H1 (cell line): ENCODE measurements at regions not wholly inside any gene's neighbourhood (a gene's known extent, or its start where the extent isn't known, plus 50 kb on each side); places are given as distances from the start of the nearest gene placed in this dataset.
"Not testable (repeated sequence)": the region's sequence is repeated elsewhere in the genome, so short reads cannot be mapped to it uniquely, and the experiment has no call there.

ENCODE experiments used
- CTCF ChIA-PET: fragments of 300-600 bp; sonication (Branson Sonifier 250); formaldehyde crosslinking; loops from one replicate; lab custom pipeline; 2021; ENCODE audit not compliant: partially characterized antibody; lab: Charles Lee
- POLR2A ChIA-PET: fragments of 300-600 bp; sonication (Branson Sonifier 250); formaldehyde crosslinking; loops from one replicate; lab custom pipeline; 2021; ENCODE audit warnings: inconsistent platforms; ENCODE audit not compliant: partially characterized antibody; lab: Charles Lee
- DNase-seq, 2 experiments: peaks; one replicate each; pipeline versions ENCODE4 v3.0.0 to v3.0.0-alpha.2; 2010 to 2022; ENCODE audit warnings: low spot score in 2 of 2, low read depth in 1 of 2, mixed read lengths in 1 of 2
- FAIRE-seq: peaks from 2 replicates; lab custom pipeline; 2011; peaks lifted over from hg19 to GRCh38; lab: Jason Lieb, UNC
- H2AFZ ChIP-seq: 2 replicates; pipeline ENCODE4 v1.8.1; 2012; ENCODE audit warnings: low read length, inconsistent platforms
- H2AK5ac ChIP-seq: 2 replicates; pipeline ENCODE4 v1.6.1; 2013; ENCODE audit warnings: low read depth, low read length
- H2BK120ac ChIP-seq: replicated peaks from 2 replicates; pipeline ENCODE3; 2013; ENCODE audit warnings: low read depth, low read length, inconsistent platforms
- H2BK12ac ChIP-seq: 2 replicates; pipeline ENCODE4 v1.6.1; 2013; ENCODE audit warnings: low read depth, low read length
- H2BK15ac ChIP-seq: 2 replicates; pipeline ENCODE4 v1.6.1; 2013; ENCODE audit warnings: low read length
- H2BK20ac ChIP-seq: 2 replicates; pipeline ENCODE4 v1.6.1; 2013; ENCODE audit warnings: low read length
- H2BK5ac ChIP-seq: 2 replicates; pipeline ENCODE4 v1.6.1; 2013; ENCODE audit warnings: low read depth, low read length
- H3K14ac ChIP-seq: 2 replicates; pipeline ENCODE4 v1.6.1; 2013; ENCODE audit warnings: inconsistent platforms; ENCODE audit not compliant: insufficient read length
- H3K18ac ChIP-seq: 2 replicates; pipeline ENCODE4 v1.6.1; 2013; ENCODE audit warnings: low read length; ENCODE audit errors: extremely low read depth
- H3K23ac ChIP-seq: 2 replicates; pipeline ENCODE4 v1.6.1; 2013; ENCODE audit warnings: inconsistent platforms; ENCODE audit not compliant: insufficient read length
- H3K23me2 ChIP-seq: 2 replicates; pipeline ENCODE4 v1.6.1; 2013; ENCODE audit warnings: low read depth, low read length
- H3K27ac ChIP-seq: 2 replicates; pipeline ENCODE4 v1.6.1; 2011; ENCODE audit warnings: low read depth, low read length, inconsistent platforms
- H3K27me3 ChIP-seq, 4 experiments: replicated peaks in 1 of 4; 1 replicate in 1 of 4; 2 replicates in 3 of 4; pipeline versions ENCODE4 v1.6.1 to v1.8.1; 2011 to 2013; ENCODE audit warnings: low read length in 3 of 4, mild to moderate bottlenecking in 3 of 4, inconsistent platforms in 2 of 4, mixed read lengths in 2 of 4, moderate library complexity in 1 of 4; ENCODE audit not compliant: control insufficient read depth in 3 of 4, insufficient read depth in 3 of 4; ENCODE audit errors: extremely low read depth in 1 of 4
- H3K36me3 ChIP-seq, 4 experiments: 2 replicates each; pipeline versions ENCODE4 v1.6.1 to v1.8.1; 2011 to 2013; ENCODE audit warnings: mild to moderate bottlenecking in 4 of 4, low read length in 3 of 4, moderate library complexity in 2 of 4, control low read depth in 1 of 4, inconsistent platforms in 1 of 4; ENCODE audit not compliant: insufficient read depth in 4 of 4, control insufficient read depth in 2 of 4
- H3K4ac ChIP-seq: replicated peaks from 2 replicates; pipeline ENCODE3; 2013; ENCODE audit warnings: low read length, low read depth, mixed read lengths, inconsistent platforms; ENCODE audit not compliant: insufficient read length
- H3K4me1 ChIP-seq, 4 experiments: replicated peaks in 1 of 4; 1 replicate in 1 of 4; 2 replicates in 3 of 4; pipeline versions ENCODE4 v1.6.1 to v1.8.1; 2011 to 2013; ENCODE audit warnings: low read length in 3 of 4, inconsistent platforms in 2 of 4, mixed read lengths in 1 of 4; ENCODE audit not compliant: insufficient read depth in 4 of 4, control insufficient read depth in 3 of 4
- H3K4me2 ChIP-seq, 2 experiments: 2 replicates each; pipeline versions ENCODE4 v1.6.1 to v1.8.1; 2011 to 2013; ENCODE audit warnings: low read depth in 2 of 2, low read length in 2 of 2, control low read depth in 1 of 2, inconsistent platforms in 1 of 2, mild to moderate bottlenecking in 1 of 2; ENCODE audit not compliant: insufficient read depth in 1 of 2
- H3K4me3 ChIP-seq, 4 experiments: fragments of 200-600, 300-600 bp in 1 of 4; sonication (generic), shearing (Covaris generic), sonication (Bioruptor Twin) in 1 of 4; 2 replicates each; pipeline versions ENCODE4 v1.5.1 to v1.8.1; 2011 to 2016; ENCODE audit warnings: low read length in 4 of 4, low read depth in 3 of 4, control low read depth in 2 of 4, inconsistent platforms in 2 of 4, mild to moderate bottlenecking in 2 of 4, mixed read lengths in 1 of 4, moderate library complexity in 1 of 4; ENCODE audit not compliant: insufficient read depth in 2 of 4; ENCODE audit errors: extremely low read depth in 1 of 4
- H3K56ac ChIP-seq: replicated peaks from 2 replicates; pipeline ENCODE3; 2013; ENCODE audit warnings: low read depth, mild to moderate bottlenecking, mixed read lengths, low read length, inconsistent platforms; ENCODE audit not compliant: insufficient read length
- H3K79me1 ChIP-seq: 2 replicates; pipeline ENCODE4 v1.6.1; 2013; ENCODE audit warnings: low read depth, low read length, control low read depth
- H3K79me2 ChIP-seq, 2 experiments: 2 replicates each; pipeline versions ENCODE4 v1.6.1 to v1.8.1; 2012 to 2013; ENCODE audit warnings: low read length in 2 of 2, mild to moderate bottlenecking in 2 of 2, inconsistent platforms in 1 of 2; ENCODE audit not compliant: insufficient read depth in 2 of 2, control insufficient read depth in 1 of 2
- H3K9ac ChIP-seq, 4 experiments: replicated peaks in 1 of 4; 1 replicate in 1 of 4; 2 replicates in 3 of 4; pipeline versions ENCODE4 v1.6.1 to v1.8.1; 2011 to 2013; ENCODE audit warnings: low read depth in 3 of 4, low read length in 3 of 4, control low read depth in 2 of 4, mild to moderate bottlenecking in 2 of 4, moderate library complexity in 2 of 4, inconsistent platforms in 1 of 4; ENCODE audit errors: extremely low read depth in 1 of 4
- H3K9me3 ChIP-seq, 2 experiments: 2 replicates each; pipeline versions ENCODE4 v1.6.1 to v1.8.1; 2012 to 2013; ENCODE audit warnings: mild to moderate bottlenecking in 2 of 2, moderate library complexity in 2 of 2, control low read depth in 1 of 2, inconsistent platforms in 1 of 2, low read depth in 1 of 2, low read length in 1 of 2, mixed read lengths in 1 of 2; ENCODE audit not compliant: insufficient read depth in 2 of 2
- H4K20me1 ChIP-seq, 2 experiments: replicated peaks in 1 of 2; 2 replicates each; pipeline versions ENCODE3 to v1.8.1; 2011 to 2013; ENCODE audit warnings: inconsistent platforms in 2 of 2, low read length in 2 of 2, mild to moderate bottlenecking in 1 of 2; ENCODE audit not compliant: insufficient read depth in 2 of 2, control insufficient read depth in 1 of 2
- H4K5ac ChIP-seq: 2 replicates; pipeline ENCODE4 v1.6.1; 2013; ENCODE audit warnings: low read length, low read depth, mixed read lengths, inconsistent platforms; ENCODE audit not compliant: insufficient read length
- H4K8ac ChIP-seq: 2 replicates; pipeline ENCODE4 v1.8.0; 2013; ENCODE audit warnings: mild to moderate bottlenecking, moderate library complexity, low read length, inconsistent platforms; ENCODE audit not compliant: insufficient read depth; ENCODE audit errors: extremely low read depth
- H4K91ac ChIP-seq: replicated peaks from 2 replicates; pipeline ENCODE3; 2013; ENCODE audit warnings: low read length, mixed read lengths, inconsistent platforms; ENCODE audit not compliant: insufficient read length
- WGBS, 2 experiments: shearing (Covaris generic) in 1 of 2; methylation state at CpG; one replicate each; pipeline versions ENCODE4 v1.1.6 to v1.1.7; 2013 to 2015; ENCODE audit warnings: low lambda C conversion rate in 2 of 2, mixed read lengths in 2 of 2, inconsistent platforms in 1 of 2, low coverage in 1 of 2, missing lambda C conversion rate in 1 of 2; ENCODE audit not compliant: insufficient replicate concordance in 2 of 2, insufficient coverage in 1 of 2, insufficient read length in 1 of 2; ENCODE audit errors: extremely low coverage in 1 of 2, missing lambda C conversion rate in 1 of 2; 5-methylcytosine and 5-hydroxymethylcytosine counted together

GRCh38 chr2:49844113-49844512 lies 689.8 kb upstream of the FSHR start:
- POLR2A ChIA-PET, H3K9ac ChIP-seq, H3K4me3 ChIP-seq, H2AFZ ChIP-seq, H3K23me2 ChIP-seq, H4K20me1 ChIP-seq, H3K27ac ChIP-seq, FAIRE-seq, H3K4me2 ChIP-seq, DNase-seq, H3K9me3 ChIP-seq, H4K5ac ChIP-seq, H3K27me3 ChIP-seq, H4K8ac ChIP-seq, H2BK120ac ChIP-seq, H2BK12ac ChIP-seq, H3K79me1 ChIP-seq, H3K4me1 ChIP-seq, H3K79me2 ChIP-seq, H2BK20ac ChIP-seq, H2BK5ac ChIP-seq, H3K18ac ChIP-seq, H3K36me3 ChIP-seq, H3K14ac ChIP-seq, H3K4ac ChIP-seq, H4K91ac ChIP-seq, H3K23ac ChIP-seq, H2AK5ac ChIP-seq, H3K56ac ChIP-seq, H2BK15ac ChIP-seq: not testable (repeated sequence)
- WGBS, 2 experiments, result 95% methylated on average over 6 of the region's 6 CpGs; no CpG with 5 or more reads in 1 of the 2 experiments
- CTCF ChIA-PET, result interaction anchor here (1.0 to 2.7 kb wide), 3 partner anchors 73 to 558 kb away, joined by 3 to 12 read pairs (median 4); no protein-coding TSS in a partner anchor
